Activated CD4-positive, alpha-beta T cell treated with anti-CD3 and anti-CD28 coated beads, Interleukin-2, amount 50 U/mL, for 4 hours (primary cell): ENCODE measurements at regions not wholly inside any gene's neighbourhood (a gene's known extent, or its start where the extent isn't known, plus 50 kb on each side); places are given as distances from the start of the nearest gene placed in this dataset.
"Not testable (repeated sequence)": the region's sequence is repeated elsewhere in the genome, so short reads cannot be mapped to it uniquely, and the experiment has no call there.

Experiments used
- DNase-seq, 2 experiments: peaks; one replicate each; pipeline ENCODE4 v3.0.0-alpha.2; 2020

GRCh38 chr15:84153655-84154140 lies 81.9 kb upstream of the GOLGA6L4 start:
- not testable (repeated sequence) for DNase-seq

- not testable (repeated sequence) for DNase-seq
These were observed 81.3 kb upstream of the GOLGA6L4 start for GRCh38 chr15:84154314-84154713.

- not testable (repeated sequence) for DNase-seq
These were observed 80.8 kb upstream of the GOLGA6L4 start for GRCh38 chr15:84154787-84155186.

GRCh38 chr15:84155792-84156587 lies 79.6 kb upstream of the GOLGA6L4 start:
- DNase-seq: not testable (repeated sequence)

- DNase-seq: not testable (repeated sequence)
These were observed 79.1 kb upstream of the GOLGA6L4 start for GRCh38 chr15:84156588-84156840.

- DNase-seq: not testable (repeated sequence)
These were observed 78.4 kb upstream of the GOLGA6L4 start for GRCh38 chr15:84157056-84157632.

- not testable (repeated sequence) for DNase-seq
These were observed 77.7 kb upstream of the GOLGA6L4 start for GRCh38 chr15:84157857-84158256.

GRCh38 chr15:84159346-84160269 lies 76.0 kb upstream of the GOLGA6L4 start:
- DNase-seq: not testable (repeated sequence)

- DNase-seq: not testable (repeated sequence)
These were observed 70.9 kb upstream of the GOLGA6L4 start for GRCh38 chr15:84164423-84165292.

GRCh38 chr15:84170029-84170428 lies 65.5 kb upstream of the GOLGA6L4 start:
- not testable (repeated sequence) for DNase-seq

GRCh38 chr15:84173231-84173610 lies 62.4 kb upstream of the GOLGA6L4 start:
- not testable (repeated sequence) for DNase-seq
